B cell (primary cell): ENCODE measurements at regions not wholly inside any gene's neighbourhood (a gene's known extent, or its start where the extent isn't known, plus 50 kb on each side); places are given as distances from the start of the nearest gene placed in this dataset.
"Not testable (repeated sequence)": the region's sequence is repeated elsewhere in the genome, so short reads cannot be mapped to it uniquely, and the experiment has no call there.

Experiments
- ATAC-seq: fragments of 200-7000 bp; cut with Tn5 transposase; one replicate; pipeline ENCODE4 v1.10.0; 2021; ENCODE audit warnings: low read depth, mild to moderate bottlenecking, moderate number of reproducible peaks, moderate library complexity
- CTCF ChIA-PET: fragments of 350-600 bp; sonication (Branson Sonifier 250); formaldehyde crosslinking; loops from one replicate; lab custom pipeline; 2021; ENCODE audit warnings: antibody characterized with exemption, inconsistent platforms; lab: Charles Lee
- POLR2A ChIA-PET: fragments of 350-600 bp; sonication (Branson Sonifier 250); formaldehyde crosslinking; loops from one replicate; lab custom pipeline; 2021; ENCODE audit warnings: antibody characterized with exemption; lab: Charles Lee
- DNase-seq: peaks from one replicate; pipeline ENCODE4 v3.0.0; 2013
- H2AFZ ChIP-seq: 2 replicates; pipeline ENCODE4 v1.6.1; 2012; ENCODE audit warnings: mild to moderate bottlenecking, low read depth, low read length; ENCODE audit not compliant: insufficient read depth, poor library complexity, severe bottlenecking
- H3K27ac ChIP-seq, 2 donors: 1 replicate in 1 of 2; 2 replicates in 1 of 2; pipeline ENCODE4 v1.5.1; 2012 to 2013; ENCODE audit warnings: low read length in 2 of 2, mild to moderate bottlenecking in 2 of 2, moderate library complexity in 1 of 2
- H3K27me3 ChIP-seq, 4 experiments: fragments of 200-600 bp in 1 of 4; sonication (generic) in 1 of 4; replicated peaks in 1 of 4; 1 replicate in 2 of 4; 2 replicates in 2 of 4; pipeline versions ENCODE4 v1.6.1 to v1.7.0; 2013 to 2016; ENCODE audit warnings: low read length in 3 of 4, mild to moderate bottlenecking in 2 of 4, mixed read lengths in 1 of 4, moderate library complexity in 1 of 4; ENCODE audit not compliant: insufficient read depth in 4 of 4, control insufficient read depth in 3 of 4; ENCODE audit errors: control extremely low read depth in 1 of 4
- H3K36me3 ChIP-seq, 2 experiments: replicated peaks in 1 of 2; 1 replicate in 1 of 2; 2 replicates in 1 of 2; pipeline versions ENCODE4 v1.6.1 to v1.7.1; 2013; ENCODE audit warnings: low read length in 1 of 2; ENCODE audit not compliant: insufficient read depth in 2 of 2, control insufficient read depth in 1 of 2; ENCODE audit errors: control extremely low read depth in 1 of 2, extremely low read depth in 1 of 2
- H3K4me1 ChIP-seq, 2 donors: fragments of 200-600 bp in 1 of 2; sonication (generic) in 1 of 2; 1 replicate in 1 of 2; 2 replicates in 1 of 2; pipeline versions ENCODE4 v1.5.1 to v1.6.1; 2013 to 2017; ENCODE audit warnings: low read length in 2 of 2; ENCODE audit not compliant: control insufficient read depth in 2 of 2, insufficient read depth in 2 of 2
- H3K4me2 ChIP-seq: replicated peaks from 2 replicates; pipeline ENCODE3; 2012; ENCODE audit warnings: mild to moderate bottlenecking, low read depth, low read length; ENCODE audit not compliant: poor library complexity, severe bottlenecking
- H3K4me3 ChIP-seq, 5 experiments: fragments of 200-600 bp in 1 of 5; sonication (generic) in 1 of 5; 1 replicate in 3 of 5; 2 replicates in 2 of 5; pipeline versions ENCODE4 v1.5.1 to v1.7.0; 2011 to 2016; ENCODE audit warnings: low read length in 4 of 5, mild to moderate bottlenecking in 4 of 5, low read depth in 2 of 5, control low read depth in 1 of 5, moderate library complexity in 1 of 5; ENCODE audit not compliant: insufficient read depth in 1 of 5; ENCODE audit errors: control extremely low read depth in 1 of 5, extremely low read depth in 1 of 5
- H3K79me2 ChIP-seq: fragments of 200-600 bp; sonication (generic); one replicate; pipeline ENCODE4 v1.6.0; 2016; ENCODE audit warnings: low read length; ENCODE audit not compliant: control insufficient read depth, insufficient read depth
- H3K9ac ChIP-seq: fragments of 200-600 bp; sonication (generic); 2 replicates; pipeline ENCODE4 v1.6.1; 2017; ENCODE audit warnings: mild to moderate bottlenecking, low read length, moderate library complexity
- H3K9me3 ChIP-seq, 3 donors: one replicate each; pipeline versions ENCODE4 v1.6.1 to v1.7.1; 2013; ENCODE audit warnings: low read length in 2 of 3; ENCODE audit not compliant: control insufficient read depth in 2 of 3, insufficient read depth in 1 of 3; ENCODE audit errors: control extremely low read depth in 1 of 3
- H4K20me1 ChIP-seq: 2 replicates; pipeline ENCODE4 v1.6.0; 2012; ENCODE audit warnings: mild to moderate bottlenecking, low read length; ENCODE audit not compliant: insufficient read depth, control insufficient read depth, poor library complexity, severe bottlenecking
- H3K27ac Mint-ChIP-seq: one replicate; pipeline ENCODE4 v1.8.0; 2021; ENCODE audit warnings: mixed read lengths
- H3K27me3 Mint-ChIP-seq: one replicate; pipeline ENCODE4 v1.8.0; 2021; ENCODE audit warnings: mixed read lengths
- H3K4me1 Mint-ChIP-seq: one replicate; pipeline ENCODE4 v1.8.0; 2021; ENCODE audit warnings: mixed read lengths
- H3K4me3 Mint-ChIP-seq: one replicate; pipeline ENCODE4 v1.8.0; 2021; ENCODE audit warnings: mixed read lengths
- H3K9me3 Mint-ChIP-seq: one replicate; pipeline ENCODE4 v1.8.0; 2022; ENCODE audit warnings: mixed read lengths; ENCODE audit not compliant: insufficient read depth
- EZH2 ChIP-seq: IDR thresholded peaks from 2 replicates; pipeline ENCODE4 v1.6.1; 2012; ENCODE audit warnings: borderline replicate concordance, low read depth, mild to moderate bottlenecking, moderate library complexity, low read length; ENCODE audit not compliant: insufficient read depth, poor library complexity, severe bottlenecking
- WGBS: methylation state at CpG from one replicate; pipeline ENCODE4 v1.1.5; 2013; ENCODE audit warnings: missing lambda C conversion rate; ENCODE audit not compliant: insufficient coverage; 5-methylcytosine and 5-hydroxymethylcytosine counted together
- intact Hi-C: fragments of 100-400 bp; cut with micrococcal nuclease; formaldehyde crosslinking; loops from one replicate; pipeline ENCODE4 v1.10.0; 2022

GRCh38 chr3:145326666-145327065 lies 834.3 kb downstream of the PLOD2 start:
- no peaks in the 10 kb centered on the region for H3K36me3 ChIP-seq
- H3K9me3 ChIP-seq = no peaks in the 10 kb centered on the region
- H3K27ac ChIP-seq = no peak overlapping the region
- no peak overlapping the region for H3K9ac ChIP-seq
- no peak overlapping the region for H3K4me2 ChIP-seq
- Mint-ChIP-seq H3K27ac (no peak overlapping the region), H3K4me3 (no peak overlapping the region), H3K9me3 (no peaks in the 10 kb centered on the region), H3K27me3 (no peaks in the 10 kb centered on the region), H3K4me1 (no peaks in the 10 kb centered on the region)
- no peak overlapping the region for H2AFZ ChIP-seq
- H3K27me3 ChIP-seq = no peaks in the 10 kb centered on the region
- ATAC-seq (no peak), DNase-seq (no peak)
- no peaks in the 10 kb centered on the region for H3K79me2 ChIP-seq
- no CpG with 5 or more reads among the region's 1 CpG for WGBS
- ChIA-PET CTCF (no interaction called here), POLR2A (no interaction called here)
- intact Hi-C loops = no loop called here
- no peaks in the 10 kb centered on the region for H3K4me1 ChIP-seq
- no peaks in the 10 kb centered on the region for H4K20me1 ChIP-seq
- TF ChIP-seq EZH2 = no peak
- H3K4me3 ChIP-seq = no peak overlapping the region

GRCh38 chr3:145333427-145333826 lies 827.6 kb downstream of the PLOD2 start:
- H4K20me1 ChIP-seq, H3K27ac ChIP-seq, H3K4me2 ChIP-seq, H3K27me3 ChIP-seq, H3K4me1 Mint-ChIP-seq, H3K4me1 ChIP-seq, H3K27me3 Mint-ChIP-seq, H3K79me2 ChIP-seq, H3K4me3 Mint-ChIP-seq, ATAC-seq, H3K9me3 ChIP-seq, H3K4me3 ChIP-seq, DNase-seq, H3K9ac ChIP-seq, CTCF ChIA-PET, H3K36me3 ChIP-seq, POLR2A ChIA-PET, H2AFZ ChIP-seq, intact Hi-C loops, H3K9me3 Mint-ChIP-seq, H3K27ac Mint-ChIP-seq: not testable (repeated sequence)
- WGBS = 89% methylated on average over 24 of the region's 31 CpGs
